Tibial nerve (tissue), 3 donors: ENCODE measurements at regions not wholly inside any gene's neighbourhood (a gene's known extent, or its start where the extent isn't known, plus 50 kb on each side); places are given as distances from the start of the nearest gene placed in this dataset.

Experiments
- CTCF ChIP-seq, 5 experiments: fragments of 200-600 bp in 3 of 5; fragments of 450-650 bp in 2 of 5; sonication (generic) in 3 of 5; IDR thresholded peaks; one replicate each; pipeline ENCODE4 v1.5.1; 2016 to 2019; ENCODE audit warnings: antibody characterized with exemption in 5 of 5, mild to moderate bottlenecking in 3 of 5, moderate library complexity in 2 of 5
- POLR2A ChIP-seq, 2 donors: fragments of 450-650 bp; IDR thresholded peaks; one replicate each; pipeline ENCODE4 v1.6.1; 2017; ENCODE audit warnings: antibody characterized with exemption in 2 of 2, mild to moderate bottlenecking in 2 of 2, moderate library complexity in 2 of 2

DNA sequence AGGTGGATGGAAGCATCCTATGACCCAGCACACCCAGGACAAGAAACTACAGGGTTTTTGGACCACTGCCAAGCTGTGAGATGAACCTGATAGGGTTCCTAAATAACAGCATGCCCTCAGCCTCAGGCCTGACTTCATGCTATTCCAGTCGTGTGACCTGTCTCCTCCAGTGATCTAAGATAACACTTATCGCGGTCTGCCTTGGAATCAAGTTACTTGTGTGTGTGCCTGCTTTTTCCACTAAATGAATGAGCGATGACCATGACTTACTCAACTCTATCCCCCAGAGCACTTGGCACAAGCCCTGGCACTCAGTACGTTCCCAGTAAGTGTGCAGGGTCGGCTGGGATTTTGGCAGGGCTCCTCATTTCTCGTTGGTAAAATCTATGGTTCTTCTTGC, 172.7 kb upstream of the TP63 start:
- TF ChIP-seq POLR2A (IDR thresholded peaks at IDR 0.05) (no peak), CTCF (IDR thresholded peaks at IDR 0.05) (no peak)
